ENCODE measurements at regions not wholly inside any gene's neighbourhood (a gene's known extent, or its start where the extent isn't known, plus 50 kb on each side); places are given as distances from the start of the nearest gene placed in this dataset.

- H3K4me3 ChIP-seq (replicated peaks; ENCODE audit: low read depth, low read length) = no peak overlapping the region
- H3K36me3 ChIP-seq (ENCODE audit: control insufficient read depth, insufficient read depth, low read length) = no peaks in the 10 kb centered on the region
- TF ChIP-seq CTCF (IDR thresholded peaks at IDR 0.05; ENCODE audit: insufficient read depth, low read length, poor library complexity, severe bottlenecking) = no peak
- DNase-seq (ENCODE audit: extremely low read depth, insufficient read length) = no peak
- H3K27me3 ChIP-seq (replicated peaks; ENCODE audit: control insufficient read depth, insufficient read depth, low read length) = no peaks in the 10 kb centered on the region
Measured at GRCh38 chr9:115240676-115241075, 122.7 kb upstream of the TNC start.

- DNase-seq (ENCODE audit: extremely low read depth, insufficient read length) = no peak
- no peak for TF ChIP-seq CTCF (IDR thresholded peaks at IDR 0.05; ENCODE audit: insufficient read depth, low read length, poor library complexity, severe bottlenecking)
- no peak overlapping the region for H3K4me3 ChIP-seq (replicated peaks; ENCODE audit: low read depth, low read length)
- H3K36me3 ChIP-seq (ENCODE audit: control insufficient read depth, insufficient read depth, low read length) = no peaks in the 10 kb centered on the region
- H3K27me3 ChIP-seq (replicated peaks; ENCODE audit: control insufficient read depth, insufficient read depth, low read length) = no peaks in the 10 kb centered on the region
Measured at GRCh38 chr9:115241641-115242040, 123.7 kb upstream of the TNC start.

- no peak overlapping the region for H3K4me3 ChIP-seq (replicated peaks; ENCODE audit: low read depth, low read length)
- DNase-seq (ENCODE audit: extremely low read depth, insufficient read length) = no peak
- TF ChIP-seq CTCF (IDR thresholded peaks at IDR 0.05; ENCODE audit: insufficient read depth, low read length, poor library complexity, severe bottlenecking) = no peak
- no peaks in the 10 kb centered on the region for H3K36me3 ChIP-seq (ENCODE audit: control insufficient read depth, insufficient read depth, low read length)
- H3K27me3 ChIP-seq (replicated peaks; ENCODE audit: control insufficient read depth, insufficient read depth, low read length) = no peaks in the 10 kb centered on the region
Measured at GRCh38 chr9:115249488-115249887, 131.5 kb upstream of the TNC start.

GRCh38 chr9:115250621-115251032, 132.7 kb upstream of the TNC start:
- TF ChIP-seq CTCF (IDR thresholded peaks at IDR 0.05; ENCODE audit: insufficient read depth, low read length, poor library complexity, severe bottlenecking) = no peak
- no peaks in the 10 kb centered on the region for H3K36me3 ChIP-seq (ENCODE audit: control insufficient read depth, insufficient read depth, low read length)
- DNase-seq (ENCODE audit: extremely low read depth, insufficient read length) = no peak

GRCh38 chr9:115254287-115255180, 136.6 kb upstream of the TNC start:
- no peak for TF ChIP-seq CTCF (IDR thresholded peaks at IDR 0.05; ENCODE audit: insufficient read depth, low read length, poor library complexity, severe bottlenecking)
- H3K27me3 ChIP-seq (replicated peaks; ENCODE audit: control insufficient read depth, insufficient read depth, low read length) = no peaks in the 10 kb centered on the region
- no peak for DNase-seq (ENCODE audit: extremely low read depth, insufficient read length)
- no peak overlapping the region for H3K4me3 ChIP-seq (replicated peaks; ENCODE audit: low read depth, low read length)
- H3K36me3 ChIP-seq (ENCODE audit: control insufficient read depth, insufficient read depth, low read length) = no peaks in the 10 kb centered on the region

More at GRCh38 chr9:115250621-115251032, 132.7 kb upstream of the TNC start:
- Histone ChIP-seq H3K4me3 (replicated peaks; ENCODE audit: low read depth, low read length) (no peak overlapping the region), H3K27me3 (replicated peaks; ENCODE audit: control insufficient read depth, insufficient read depth, low read length) (no peaks in the 10 kb centered on the region)

Measured in GM06990 (cell line).